Pancreas (tissue), 10 donors: ENCODE measurements at regions not wholly inside any gene's neighbourhood (a gene's known extent, or its start where the extent isn't known, plus 50 kb on each side); places are given as distances from the start of the nearest gene placed in this dataset.
"Not testable (repeated sequence)": the region's sequence is repeated elsewhere in the genome, so short reads cannot be mapped to it uniquely, and the experiment has no call there.

Source experiments
- ATAC-seq, 4 donors: fragments of 200-7000 bp; cut with Tn5 transposase; one replicate each; pipeline versions ENCODE4 v1.8.0 to v1.9.1; 2020; ENCODE audit warnings: mild to moderate bottlenecking in 4 of 4, moderate library complexity in 4 of 4
- DNase-seq, 6 donors: peaks; one replicate each; pipeline ENCODE4 v3.0.0-alpha.2; 2020
- FAIRE-seq: peaks from 2 replicates; lab custom pipeline; 2012; peaks lifted over from hg19 to GRCh38; lab: Jason Lieb, UNC
- H3K27ac ChIP-seq, 4 donors: fragments of 200-600 bp; sonication (generic); 1 replicate in 3 of 4; 2 replicates in 1 of 4; pipeline versions ENCODE4 v1.5.0 to v1.8.0; 2020
- H3K27me3 ChIP-seq, 4 donors: fragments of 200-600 bp; one replicate each; pipeline ENCODE4 v1.8.0; 2021
- H3K36me3 ChIP-seq, 3 donors: fragments of 200-600 bp; sonication (generic) in 1 of 3; one replicate each; pipeline versions ENCODE4 v1.5.0 to v1.8.0; 2020 to 2021
- H3K4me1 ChIP-seq, 3 donors: fragments of 200-600 bp; one replicate each; pipeline ENCODE4 v1.8.0; 2021
- H3K4me3 ChIP-seq, 4 donors: fragments of 200-600 bp; sonication (generic) in 2 of 4; one replicate each; pipeline versions ENCODE4 v1.5.0 to v1.8.0; 2020 to 2021
- H3K9me3 ChIP-seq, 4 donors: fragments of 200-600 bp; one replicate each; pipeline ENCODE4 v1.8.0; 2021
- CTCF ChIP-seq, 4 donors: fragments of 200-600 bp; sonication (generic) in 3 of 4; IDR thresholded peaks; one replicate each; pipeline versions ENCODE4 v1.5.0 to v1.8.0; 2021; ENCODE audit warnings: antibody characterized with exemption in 4 of 4
- WGBS, 2 donors: extraction: QIAGEN DNeasy Blood & Tissue Kit; methylation state at CpG; one replicate each; pipeline ENCODE4 v1.1.7; 2013; 5-methylcytosine and 5-hydroxymethylcytosine counted together
- intact Hi-C, 3 donors: fragments of 100-400 bp; cut with DNase I; formaldehyde crosslinking; loops; one replicate each; pipeline versions ENCODE4 v1.11.1 to v1.14.2; 2022
- donor health status: healthy with polysubstance abuse.
- donor health status: DM: no; HTN: no; CAD: no; lungs with moderate emphysema.
- donor health status: DM: no; HTN: no; CAD: no.
- donor health status: control.
- donor health status: control.
- donor health status: Bipolar disorder and iron deficiency.
- donor health status: DM: yes; HTN: yes; CAD: no.
- donor health status: DM: no; HTN: no; CAD: no.
- donor health status: DM: no; HTN: no; CAD: no.
- donor health status: DM: yes; HTN: yes; CAD: no.

GRCh38 chr6:9307786-9308185 is 872.4 kb upstream of the SLC35B3 start:
- no peak overlapping the region for H3K27ac ChIP-seq
- no peaks in the 10 kb centered on the region for H3K9me3 ChIP-seq
- DNase-seq, result no peak
- no peak for TF ChIP-seq CTCF (IDR thresholded peaks at IDR 0.05)
- FAIRE-seq, result no peak
- 57 to 59% methylated on average over 2 of the region's 2 CpGs for WGBS, 2 donors
- H3K27me3 ChIP-seq, result peaks cover 0 to 5% (median 2%) of the 10 kb centered on the region in 4 donors
- H3K4me1 ChIP-seq, result no peaks in the 10 kb centered on the region
- H3K4me3 ChIP-seq, result no peak overlapping the region
- H3K36me3 ChIP-seq, result no peaks in the 10 kb centered on the region
- intact Hi-C loops, result no loop called here
- no peak for ATAC-seq

GRCh38 chr6:9307187-9307586 is 871.8 kb upstream of the SLC35B3 start:
- 47 to 50% methylated on average over 3 of the region's 3 CpGs for WGBS, 2 donors
- H3K36me3 ChIP-seq, result no peaks in the 10 kb centered on the region
- no peaks in the 10 kb centered on the region for H3K9me3 ChIP-seq
- FAIRE-seq, result no peak
- H3K27ac ChIP-seq, result no peak overlapping the region
- no peaks in the 10 kb centered on the region for H3K4me1 ChIP-seq
- no peak overlapping the region for H3K4me3 ChIP-seq
- intact Hi-C loops, result no loop called here
- ATAC-seq, result no peak
- DNase-seq, result no peak
- no peak for TF ChIP-seq CTCF (IDR thresholded peaks at IDR 0.05)
- peaks cover 0 to 5% (median 2%) of the 10 kb centered on the region in 4 donors for H3K27me3 ChIP-seq

- H3K27me3 ChIP-seq, result no peaks in the 10 kb centered on the region
- no peaks in the 10 kb centered on the region for H3K9me3 ChIP-seq
- TF ChIP-seq CTCF (IDR thresholded peaks at IDR 0.05), result no peak
- H3K4me1 ChIP-seq, result no peaks in the 10 kb centered on the region
- H3K36me3 ChIP-seq, result no peaks in the 10 kb centered on the region
- H3K27ac ChIP-seq, result no peak overlapping the region
- no peak for ATAC-seq
- DNase-seq, result no peak
- FAIRE-seq, result no peak
- H3K4me3 ChIP-seq, result no peak overlapping the region
- 55 to 69% methylated on average over 4 of the region's 4 CpGs for whole genome bisulfite sequencing, 2 donors
- intact Hi-C loops, result no loop called here
Measured at GRCh38 chr6:9295644-9296043, 860.3 kb upstream of the SLC35B3 start.

- ATAC-seq, result no peak
- Histone ChIP-seq H3K27ac (no peak overlapping the region), H3K4me3 (no peak overlapping the region), H3K4me1 (no peaks in the 10 kb centered on the region), H3K36me3 (no peaks in the 10 kb centered on the region), H3K27me3 (no peaks in the 10 kb centered on the region), H3K9me3 (no peaks in the 10 kb centered on the region)
- TF ChIP-seq CTCF (IDR thresholded peaks at IDR 0.05), result no peak
- FAIRE-seq, result no peak
- intact Hi-C loops, result no loop called here
- no peak for DNase-seq
- WGBS, 2 donors, result 63 to 67% methylated on average over 3 of the region's 3 CpGs
Measured at GRCh38 chr6:9292975-9293374, 857.6 kb upstream of the SLC35B3 start.

- H3K4me3 ChIP-seq, FAIRE-seq, H3K4me1 ChIP-seq, H3K36me3 ChIP-seq, H3K9me3 ChIP-seq, intact Hi-C loops, H3K27me3 ChIP-seq, ATAC-seq, H3K27ac ChIP-seq: not testable (repeated sequence)
- peak in 2 of 6 donors; percentile 15 to 41 for DNase-seq
- WGBS, 2 donors, result 89 to 93% methylated on average over 17 to 27 of the region's 32 CpGs
Measured at GRCh38 chr6:9290342-9290741, 855.0 kb upstream of the SLC35B3 start.

GRCh38 chr6:9272671-9273070 is 837.3 kb upstream of the SLC35B3 start:
- FAIRE-seq, result no peak
- intact Hi-C loops, result no loop called here

More at GRCh38 chr6:9272671-9273070, 837.3 kb upstream of the SLC35B3 start:
- DNase-seq (no peak), ATAC-seq (no peak)
- H3K4me3 ChIP-seq, result no peak overlapping the region
- no peaks in the 10 kb centered on the region for H3K36me3 ChIP-seq
- no peaks in the 10 kb centered on the region for H3K4me1 ChIP-seq
- no peak for TF ChIP-seq CTCF (IDR thresholded peaks at IDR 0.05)
- H3K27ac ChIP-seq, result no peak overlapping the region
- H3K27me3 ChIP-seq, result no peaks in the 10 kb centered on the region
- no peaks in the 10 kb centered on the region for H3K9me3 ChIP-seq
